COR-L47 (cell line): ENCODE measurements at regions not wholly inside any gene's neighbourhood (a gene's known extent, or its start where the extent isn't known, plus 50 kb on each side); places are given as distances from the start of the nearest gene placed in this dataset.

ENCODE experiments used
- DNase-seq: peaks from one replicate; lab custom pipeline; 2025; lab: John Stamatoyannopoulos, UW

- no peak for DNase-seq
Measured at GRCh38 chr4:176443117-176443516, 123.4 kb downstream of the SPCS3 start.

- no peak for DNase-seq
Measured at GRCh38 chr4:176443646-176444409, 124.1 kb downstream of the SPCS3 start.

- no peak for DNase-seq
Measured at GRCh38 chr4:176444741-176445140, 125.0 kb downstream of the SPCS3 start.

GRCh38 chr4:176448761-176449160 lies 129.0 kb downstream of the SPCS3 start:
- DNase-seq, result no peak

- DNase-seq, result peak; percentile 84
Measured at GRCh38 chr4:176451443-176451842, 131.7 kb downstream of the SPCS3 start.

GRCh38 chr4:176453079-176453478 lies 133.3 kb downstream of the SPCS3 start:
- no peak for DNase-seq

GRCh38 chr4:176453658-176454057 lies 133.9 kb downstream of the SPCS3 start:
- no peak for DNase-seq

- DNase-seq, result no peak
Measured at GRCh38 chr4:176464748-176465147, 145.0 kb downstream of the SPCS3 start.

- DNase-seq, result no peak
Measured at GRCh38 chr4:176467001-176467400, 147.2 kb downstream of the SPCS3 start.

- DNase-seq, result no peak
Measured at GRCh38 chr4:176469546-176469945, 149.8 kb downstream of the SPCS3 start.

GRCh38 chr4:176470671-176471070 lies 150.9 kb downstream of the SPCS3 start:
- DNase-seq, result no peak

- no peak for DNase-seq
Measured at GRCh38 chr4:176475067-176475466, 155.3 kb downstream of the SPCS3 start.

GRCh38 chr4:176478076-176478475 lies 158.3 kb downstream of the SPCS3 start:
- no peak for DNase-seq

- DNase-seq, result no peak
Measured at GRCh38 chr4:176479767-176480166, 160.0 kb downstream of the SPCS3 start.

- DNase-seq, result no peak
Measured at GRCh38 chr4:176482972-176483371, 163.2 kb downstream of the SPCS3 start.

GRCh38 chr4:176484301-176484984 lies 164.7 kb downstream of the SPCS3 start:
- no peak for DNase-seq

- DNase-seq, result no peak
Measured at GRCh38 chr4:176489001-176489400, 169.2 kb downstream of the SPCS3 start.

GRCh38 chr4:176492646-176493302 lies 173.0 kb downstream of the SPCS3 start:
- DNase-seq, result no peak

- DNase-seq, result no peak
Measured at GRCh38 chr4:176498617-176499256, 179.0 kb downstream of the SPCS3 start.

- no peak for DNase-seq
Measured at GRCh38 chr4:176499518-176499917, 179.8 kb downstream of the SPCS3 start.

- no peak for DNase-seq
Measured at GRCh38 chr4:176500894-176501293, 181.1 kb downstream of the SPCS3 start.

- no peak for DNase-seq
Measured at GRCh38 chr4:176504118-176504517, 184.4 kb downstream of the SPCS3 start.
